ENCODE measurements at regions not wholly inside any gene's neighbourhood (a gene's known extent, or its start where the extent isn't known, plus 50 kb on each side); places are given as distances from the start of the nearest gene placed in this dataset.

DNA sequence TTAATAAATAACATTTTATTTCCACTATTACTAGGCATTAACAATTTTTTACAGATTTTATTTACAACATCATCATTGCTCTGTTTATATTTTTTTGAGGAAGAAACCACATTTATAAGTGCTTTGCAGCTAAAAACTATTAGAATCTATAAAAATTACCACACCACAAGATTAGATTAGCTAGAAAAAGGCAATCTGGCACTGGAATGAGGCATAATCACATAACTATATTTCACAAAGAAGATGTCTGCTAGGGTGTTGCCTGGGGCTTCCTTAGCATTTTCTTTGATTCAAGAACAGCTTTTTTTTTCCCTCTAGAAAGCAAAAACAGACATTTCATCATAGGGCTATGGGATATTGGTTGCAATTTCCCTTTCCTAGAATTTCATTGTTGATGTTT, 2169.2 kb downstream of the MRPL39 start:
- Histone ChIP-seq H3K36me3 (no peaks in the 10 kb centered on the region), H3K27me3 (replicated peaks) (no peaks in the 10 kb centered on the region), H3K4me1 (replicated peaks) (no peaks in the 10 kb centered on the region), H3K4me3 (no peak overlapping the region), H3K27ac (no peak overlapping the region), H3K9me3 (replicated peaks) (0 out of 2 replicates have a peak, but pooled peaks cover 3% of the 10 kb centered on the region)
- no peak for DNase-seq (ENCODE audit: low read depth in 1 of 2, low spot score in 2 of 2)

DNA sequence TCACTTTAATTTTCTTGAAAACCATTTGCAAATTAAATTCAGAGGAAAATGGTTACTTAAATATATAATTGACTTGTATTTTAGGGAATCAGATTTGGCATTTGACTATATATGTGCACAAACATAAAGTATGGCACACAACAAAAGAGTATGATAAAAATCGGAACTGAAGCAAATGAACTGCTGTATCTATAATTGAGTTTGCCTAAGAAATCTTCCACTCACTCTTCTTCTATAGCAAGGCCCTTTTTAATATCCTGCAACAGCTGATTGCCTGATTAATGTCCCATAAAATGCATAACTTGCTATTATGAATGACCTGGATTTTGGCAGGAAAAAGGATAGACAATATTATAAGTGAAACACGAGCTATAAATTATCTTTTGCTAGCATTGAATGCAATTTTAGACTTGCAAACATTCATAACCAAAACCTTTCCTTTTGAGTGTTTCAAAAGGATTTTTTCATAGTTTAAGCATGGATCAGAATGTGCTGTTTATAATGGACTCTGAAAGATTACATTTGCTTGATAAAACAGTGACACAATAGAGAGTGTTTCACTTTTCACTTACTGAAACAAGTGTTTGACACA, 2204.3 kb downstream of the MRPL39 start:
- Histone ChIP-seq H3K4me1 (replicated peaks) (no peaks in the 10 kb centered on the region), H3K4me3 (no peak overlapping the region), H3K9me3 (replicated peaks) (no peaks in the 10 kb centered on the region), H3K36me3 (no peaks in the 10 kb centered on the region), H3K27me3 (replicated peaks) (no peaks in the 10 kb centered on the region), H3K27ac (no peak overlapping the region)
- DNase-seq (ENCODE audit: low read depth in 1 of 2, low spot score in 2 of 2), result no peak

DNA sequence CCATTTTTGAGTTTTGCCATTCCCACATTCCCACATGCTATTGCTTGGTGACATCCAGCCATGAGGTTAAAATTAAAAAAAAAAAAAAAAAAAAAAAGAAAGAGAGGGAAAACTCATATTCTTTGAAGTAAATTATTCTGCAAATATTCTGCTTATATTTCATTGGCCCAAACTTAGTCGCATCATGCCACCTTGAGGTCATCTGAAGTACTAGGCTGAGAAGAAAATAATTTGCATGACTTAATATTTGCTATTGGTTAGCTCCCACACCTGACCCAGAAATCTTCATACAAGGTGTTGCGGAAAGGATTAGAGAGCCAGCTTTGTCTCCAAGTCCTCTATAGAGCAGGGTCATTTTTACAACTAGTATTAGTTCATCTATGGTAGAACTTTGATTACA, 2206.0 kb downstream of the MRPL39 start:
- no peaks in the 10 kb centered on the region for H3K4me1 ChIP-seq (replicated peaks)
- DNase-seq (ENCODE audit: low read depth in 1 of 2, low spot score in 2 of 2), result no peak
- H3K27ac ChIP-seq, result no peak overlapping the region
- H3K9me3 ChIP-seq (replicated peaks), result no peaks in the 10 kb centered on the region
- H3K4me3 ChIP-seq, result no peak overlapping the region
- no peaks in the 10 kb centered on the region for H3K27me3 ChIP-seq (replicated peaks)
- H3K36me3 ChIP-seq, result no peaks in the 10 kb centered on the region

DNA sequence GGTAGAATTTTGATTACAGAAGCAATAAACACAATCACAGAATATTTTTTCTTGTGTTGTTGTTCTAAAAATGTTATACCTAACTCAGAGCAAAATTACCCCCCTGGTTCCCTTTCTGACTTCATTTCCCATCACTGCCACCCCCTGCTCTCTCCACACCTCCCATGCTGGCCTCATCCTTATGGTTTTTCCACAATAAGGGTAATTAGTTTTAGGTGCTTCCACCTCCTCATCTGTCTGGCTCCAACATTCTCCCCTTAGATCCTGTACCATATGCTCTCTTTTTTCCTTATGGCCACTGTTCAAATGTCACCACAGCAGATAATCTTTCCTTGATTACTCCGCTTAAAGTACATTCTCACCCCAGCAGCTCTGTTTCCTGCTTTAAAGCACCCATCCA, 2208.6 kb downstream of the MRPL39 start:
- H3K27me3 ChIP-seq (replicated peaks), result no peaks in the 10 kb centered on the region
- DNase-seq (ENCODE audit: low read depth in 1 of 2, low spot score in 2 of 2), result no peak
- no peaks in the 10 kb centered on the region for H3K36me3 ChIP-seq
- H3K4me1 ChIP-seq (replicated peaks), result no peaks in the 10 kb centered on the region
- no peaks in the 10 kb centered on the region for H3K9me3 ChIP-seq (replicated peaks)
- H3K4me3 ChIP-seq, result no peak overlapping the region
- H3K27ac ChIP-seq, result no peak overlapping the region

DNA sequence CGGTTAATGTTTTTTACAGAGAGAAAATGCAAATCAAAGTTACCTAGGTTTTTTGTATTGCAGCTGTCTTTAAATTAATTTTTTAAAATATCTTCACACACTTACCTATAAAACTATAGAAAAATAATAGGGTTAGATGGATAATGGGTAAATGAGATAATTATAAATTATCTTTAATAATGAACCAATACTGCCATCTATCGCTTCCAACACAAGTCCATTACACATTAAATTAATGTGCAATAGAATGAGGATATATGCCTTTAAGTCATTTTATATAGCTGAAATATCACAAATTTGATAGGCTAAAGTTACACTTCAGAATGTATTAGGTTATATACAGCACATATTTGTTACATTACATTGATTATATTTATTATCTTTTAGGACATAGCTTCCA, 2212.8 kb downstream of the MRPL39 start:
- Histone ChIP-seq H3K4me1 (replicated peaks) (no peaks in the 10 kb centered on the region), H3K27me3 (replicated peaks) (no peaks in the 10 kb centered on the region), H3K9me3 (replicated peaks) (no peaks in the 10 kb centered on the region), H3K27ac (no peak overlapping the region), H3K4me3 (no peak overlapping the region), H3K36me3 (no peaks in the 10 kb centered on the region)
- DNase-seq (ENCODE audit: low read depth in 1 of 2, low spot score in 2 of 2), result no peak

DNA sequence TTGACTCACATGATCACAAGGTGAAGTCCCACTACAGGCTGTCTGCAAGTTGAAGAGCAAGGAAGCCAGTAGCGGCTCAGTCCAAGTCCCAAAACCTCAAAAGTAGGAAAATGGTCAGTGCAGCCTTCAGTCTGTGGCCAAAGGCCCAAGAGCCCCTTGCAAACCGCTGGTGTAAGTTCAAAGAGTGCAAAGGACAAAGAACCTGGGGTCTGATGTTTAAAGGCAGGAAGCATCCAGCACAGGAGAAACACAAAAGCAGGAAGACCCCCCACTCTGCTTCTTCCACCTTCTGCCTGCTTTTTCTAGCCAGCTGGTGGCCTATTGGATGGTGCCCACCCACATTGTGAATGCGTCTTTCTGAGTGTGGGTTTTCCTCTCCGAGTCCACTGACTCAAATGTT, 2222.6 kb downstream of the MRPL39 start:
- Histone ChIP-seq H3K9me3 (replicated peaks) (no peaks in the 10 kb centered on the region; the same call in 1 of the 2 replicates), H3K4me1 (replicated peaks) (no peaks in the 10 kb centered on the region), H3K27ac (no peak overlapping the region), H3K36me3 (no peaks in the 10 kb centered on the region), H3K4me3 (no peak overlapping the region), H3K27me3 (replicated peaks) (no peaks in the 10 kb centered on the region)
- no peak for DNase-seq (ENCODE audit: low read depth in 1 of 2, low spot score in 2 of 2)

DNA sequence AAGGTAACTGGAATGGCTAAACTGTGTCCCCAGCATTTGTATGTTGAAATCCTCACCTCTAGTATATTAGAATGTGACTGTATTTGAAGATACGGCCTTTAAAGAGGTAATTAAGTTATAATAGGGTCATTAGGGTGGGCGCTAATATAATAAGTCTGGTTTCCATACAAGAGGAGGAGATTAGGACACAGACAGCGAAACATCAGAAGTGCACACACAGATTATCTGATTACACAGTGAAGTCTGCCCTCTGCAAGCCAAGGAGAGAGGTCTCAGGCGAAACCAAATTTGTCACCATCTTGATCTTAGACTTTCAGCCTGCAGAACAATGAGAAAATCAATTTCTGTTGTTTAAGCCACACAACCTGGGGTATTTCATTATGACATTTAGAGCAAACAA, 2233.1 kb downstream of the MRPL39 start:
- Histone ChIP-seq H3K36me3 (no peaks in the 10 kb centered on the region), H3K4me1 (replicated peaks) (no peaks in the 10 kb centered on the region), H3K27ac (no peak overlapping the region), H3K27me3 (replicated peaks) (no peaks in the 10 kb centered on the region), H3K9me3 (replicated peaks) (0 out of 2 replicates have a peak, but pooled peaks cover 2% of the 10 kb centered on the region), H3K4me3 (no peak overlapping the region)
- DNase-seq (ENCODE audit: low read depth in 1 of 2, low spot score in 2 of 2), result no peak

DNA sequence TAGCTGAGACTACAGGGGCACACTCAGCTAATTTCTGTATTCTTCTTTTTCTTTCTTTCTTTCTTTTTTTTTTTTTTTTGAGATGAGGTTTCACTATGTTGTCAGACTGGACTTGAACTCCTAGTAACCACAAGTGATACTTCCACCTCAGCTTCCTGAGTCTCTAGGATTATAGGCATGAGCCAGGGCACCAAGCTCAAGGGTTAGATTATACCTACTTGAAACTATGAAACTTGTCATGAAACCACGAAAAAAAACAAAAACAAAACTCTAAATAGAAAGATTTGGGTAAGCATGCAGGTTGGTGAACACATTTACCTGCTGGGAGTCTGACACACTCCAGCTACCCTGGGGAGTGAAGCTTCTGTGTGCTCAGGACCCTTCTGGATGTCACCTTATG, 2250.4 kb downstream of the MRPL39 start:
- no peak for DNase-seq (ENCODE audit: low read depth in 1 of 2, low spot score in 2 of 2)
- Histone ChIP-seq H3K9me3 (replicated peaks) (no peaks in the 10 kb centered on the region; the same call in 1 of the 2 replicates), H3K27ac (no peak overlapping the region), H3K36me3 (no peaks in the 10 kb centered on the region), H3K27me3 (replicated peaks) (no peaks in the 10 kb centered on the region), H3K4me3 (no peak overlapping the region), H3K4me1 (replicated peaks) (no peaks in the 10 kb centered on the region)

DNA sequence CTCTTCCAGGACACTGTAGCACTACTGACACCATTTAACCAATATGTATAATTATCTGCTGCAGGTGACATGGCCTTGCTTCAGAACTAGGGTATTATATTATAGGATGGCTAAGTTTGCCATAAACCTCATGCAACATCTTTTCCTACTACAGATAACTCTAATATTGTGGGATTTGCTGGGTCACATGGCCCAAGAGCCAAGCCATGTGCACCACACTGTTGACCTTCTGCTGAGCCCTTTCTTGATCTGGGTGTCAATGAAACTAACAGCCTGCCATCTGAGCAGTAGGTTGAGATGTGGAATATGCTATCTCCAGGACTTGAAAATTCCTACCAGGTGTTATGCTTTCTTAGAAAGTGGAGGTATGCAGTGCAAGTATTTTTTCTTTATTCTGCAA, 2291.1 kb downstream of the MRPL39 start:
- H3K4me1 ChIP-seq (replicated peaks), result no peaks in the 10 kb centered on the region

DNA sequence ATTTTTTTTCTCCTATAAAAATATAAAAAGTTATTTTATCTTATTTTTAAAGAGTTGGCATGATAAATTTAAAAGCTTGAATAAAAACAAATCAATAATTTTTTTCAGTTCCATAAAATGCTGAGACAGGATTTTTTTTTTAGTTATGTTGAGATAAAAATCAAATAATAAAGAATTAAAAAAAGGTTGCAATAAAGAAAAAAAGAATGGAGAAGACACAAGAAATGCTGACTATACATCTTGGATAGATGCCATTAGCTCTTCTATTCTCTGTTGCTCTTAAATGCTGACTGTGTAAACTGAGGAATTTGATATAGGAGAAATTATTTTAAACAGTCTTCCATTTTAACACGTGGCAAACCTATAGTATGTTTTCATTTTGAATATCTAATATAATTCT, 2298.5 kb downstream of the MRPL39 start:
- DNase-seq (ENCODE audit: low read depth in 1 of 2, low spot score in 2 of 2), result no peak

More for the DNA sequence above, 2291.1 kb downstream of the MRPL39 start:
- no peaks in the 10 kb centered on the region for H3K27me3 ChIP-seq (replicated peaks)
- peaks cover 6% of the 10 kb centered on the region; the same call in 1 of the 2 replicates for H3K9me3 ChIP-seq (replicated peaks)
- no peak overlapping the region for H3K4me3 ChIP-seq
- no peak overlapping the region for H3K27ac ChIP-seq
- H3K36me3 ChIP-seq, result no peaks in the 10 kb centered on the region
- no peak for DNase-seq (ENCODE audit: low read depth in 1 of 2, low spot score in 2 of 2)

DNA sequence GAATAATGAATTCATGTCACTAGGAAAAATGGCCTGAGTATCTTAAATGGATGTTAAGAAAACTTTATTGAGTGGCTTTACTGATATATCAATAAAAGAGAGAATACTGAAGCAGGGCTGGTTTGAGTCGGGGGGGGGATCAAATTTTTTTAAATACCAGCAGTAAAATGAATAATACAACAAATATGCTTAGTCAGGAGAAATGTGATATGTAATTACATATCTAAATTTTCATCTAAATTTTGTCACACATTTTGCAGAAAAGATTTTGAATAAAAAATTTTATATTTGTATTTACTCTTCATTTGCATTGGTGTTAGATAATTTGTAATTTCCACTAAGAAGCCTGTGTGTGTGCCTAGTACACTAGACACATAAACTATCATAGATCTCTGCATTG, 2300.2 kb downstream of the MRPL39 start:
- no peak for DNase-seq (ENCODE audit: low read depth in 1 of 2, low spot score in 2 of 2)
- H3K9me3 ChIP-seq (replicated peaks), result peaks cover 3% of the 10 kb centered on the region; the same call in 1 of the 2 replicates
- H3K36me3 ChIP-seq, result no peaks in the 10 kb centered on the region
- H3K4me1 ChIP-seq (replicated peaks), result no peaks in the 10 kb centered on the region
- no peak overlapping the region for H3K4me3 ChIP-seq
- no peak overlapping the region for H3K27ac ChIP-seq
- no peaks in the 10 kb centered on the region for H3K27me3 ChIP-seq (replicated peaks)

More for the DNA sequence above, 2298.5 kb downstream of the MRPL39 start:
- H3K4me1 ChIP-seq (replicated peaks), result no peaks in the 10 kb centered on the region
- no peaks in the 10 kb centered on the region for H3K27me3 ChIP-seq (replicated peaks)
- H3K9me3 ChIP-seq (replicated peaks), result peaks cover 6% of the 10 kb centered on the region; the same call in 1 of the 2 replicates
- no peaks in the 10 kb centered on the region for H3K36me3 ChIP-seq
- no peak overlapping the region for H3K27ac ChIP-seq
- no peak overlapping the region for H3K4me3 ChIP-seq

DNA sequence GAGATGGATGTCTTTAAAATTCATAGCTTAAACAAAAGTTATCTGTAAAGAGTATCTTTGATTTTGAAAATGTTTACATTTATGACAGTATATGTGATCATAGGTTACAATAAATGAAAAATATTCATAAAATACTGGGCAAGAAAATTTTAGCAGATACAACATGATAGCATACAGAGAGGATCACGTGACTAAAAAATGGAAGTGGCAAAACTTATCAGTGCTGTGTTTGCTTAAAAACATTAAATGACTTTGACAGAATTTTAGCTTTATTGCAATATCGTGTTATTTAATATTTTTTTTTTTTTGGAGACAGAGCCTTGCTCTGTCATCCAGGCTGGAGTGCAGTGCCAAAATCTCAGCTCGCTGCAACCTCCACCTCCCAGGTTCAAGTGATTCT, 2294.1 kb downstream of the NCAM2 start:
- Histone ChIP-seq H3K27me3 (replicated peaks) (no peaks in the 10 kb centered on the region), H3K4me1 (replicated peaks) (no peaks in the 10 kb centered on the region), H3K27ac (no peak overlapping the region), H3K4me3 (no peak overlapping the region), H3K9me3 (replicated peaks) (no peaks in the 10 kb centered on the region), H3K36me3 (no peaks in the 10 kb centered on the region)
- no peak for DNase-seq (ENCODE audit: low read depth in 1 of 2, low spot score in 2 of 2)

DNA sequence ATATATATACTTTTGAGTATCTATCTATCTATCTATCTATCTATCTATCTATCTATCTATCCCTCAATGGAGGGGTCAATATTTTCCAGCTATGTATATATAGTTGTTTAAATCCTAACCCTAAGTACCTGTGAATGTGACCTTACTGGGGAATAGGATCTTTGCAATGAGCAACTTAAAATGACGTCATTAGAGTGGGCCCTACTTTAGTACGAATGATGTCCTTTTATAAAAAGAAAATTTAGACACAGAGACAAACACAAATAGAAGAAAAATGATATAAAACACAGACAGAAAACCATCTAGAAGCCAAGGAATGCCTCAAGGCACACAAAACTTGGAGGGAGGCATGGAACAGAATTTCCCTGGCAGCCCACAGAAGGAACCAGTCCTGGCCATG, 2283.7 kb downstream of the NCAM2 start:
- H3K4me1 ChIP-seq (replicated peaks), result no peaks in the 10 kb centered on the region

DNA sequence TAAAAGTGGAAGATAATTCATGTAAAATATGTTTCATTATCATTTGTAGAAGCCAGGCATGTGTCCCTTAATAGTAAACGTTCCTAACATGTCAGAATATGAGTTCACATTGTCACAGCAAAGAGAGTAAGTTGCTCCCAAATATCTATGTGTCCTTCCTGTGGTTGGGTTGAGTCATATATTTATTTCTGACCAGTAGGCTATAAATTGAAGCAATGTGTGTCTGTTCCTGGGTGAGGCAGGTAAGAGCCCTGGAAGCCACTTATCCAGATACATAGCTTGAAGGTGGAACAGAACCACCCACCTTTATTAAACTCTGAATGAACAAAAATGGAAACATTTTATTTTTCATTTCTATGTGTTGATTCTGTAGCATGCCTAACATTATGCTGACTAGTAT, 2251.6 kb downstream of the NCAM2 start:
- H3K27me3 ChIP-seq (replicated peaks), result no peaks in the 10 kb centered on the region
- H3K4me3 ChIP-seq, result no peak overlapping the region
- no peaks in the 10 kb centered on the region for H3K9me3 ChIP-seq (replicated peaks)
- H3K36me3 ChIP-seq, result no peaks in the 10 kb centered on the region
- no peak for DNase-seq (ENCODE audit: low read depth in 1 of 2, low spot score in 2 of 2)
- no peak overlapping the region for H3K27ac ChIP-seq
- no peaks in the 10 kb centered on the region for H3K4me1 ChIP-seq (replicated peaks)

More for the DNA sequence above, 2283.7 kb downstream of the NCAM2 start:
- Histone ChIP-seq H3K27me3 (replicated peaks) (no peaks in the 10 kb centered on the region), H3K9me3 (replicated peaks) (no peaks in the 10 kb centered on the region; the same call in 1 of the 2 replicates), H3K36me3 (no peaks in the 10 kb centered on the region), H3K27ac (no peak overlapping the region), H3K4me3 (no peak overlapping the region)
- no peak for DNase-seq (ENCODE audit: low read depth in 1 of 2, low spot score in 2 of 2)

DNA sequence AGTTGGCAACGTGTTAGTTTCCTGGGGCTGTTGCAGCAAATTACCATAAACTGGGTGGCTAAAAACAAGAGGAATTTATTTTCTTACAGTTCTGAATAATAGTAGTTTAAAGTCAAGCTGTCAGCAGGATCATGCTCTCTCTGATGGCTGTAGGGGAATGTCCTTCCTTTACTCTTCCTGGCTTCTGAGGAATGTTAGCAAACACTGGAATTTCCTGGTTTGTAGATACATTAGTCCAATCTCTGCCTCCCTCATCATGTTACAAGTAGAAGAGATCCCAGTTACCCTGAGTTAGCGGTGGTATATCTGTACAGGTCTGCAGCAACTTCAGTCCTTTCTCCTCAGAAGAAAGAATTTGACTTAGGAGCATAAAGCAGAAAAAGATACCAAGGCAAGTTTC, 2249.1 kb downstream of the NCAM2 start:
- H3K27me3 ChIP-seq (replicated peaks), result no peaks in the 10 kb centered on the region
- no peak overlapping the region for H3K4me3 ChIP-seq
- DNase-seq (ENCODE audit: low read depth in 1 of 2, low spot score in 2 of 2), result no peak
- H3K4me1 ChIP-seq (replicated peaks), result no peaks in the 10 kb centered on the region
- H3K9me3 ChIP-seq (replicated peaks), result no peaks in the 10 kb centered on the region; the same call in 1 of the 2 replicates
- no peaks in the 10 kb centered on the region for H3K36me3 ChIP-seq
- no peak overlapping the region for H3K27ac ChIP-seq

All from SJSA1 (cell line).